GDM1 (cell line): ENCODE measurements at regions not wholly inside any gene's neighbourhood (a gene's known extent, or its start where the extent isn't known, plus 50 kb on each side); places are given as distances from the start of the nearest gene placed in this dataset.

Source experiments
- DNase-seq: peaks from one replicate; lab custom pipeline; 2025; lab: John Stamatoyannopoulos, UW

GRCh38 chr4:35216636-35217035 is 1027.7 kb downstream of the ARAP2 start:
- DNase-seq, result no peak

GRCh38 chr4:35217331-35217730 is 1027.0 kb downstream of the ARAP2 start:
- DNase-seq, result no peak

GRCh38 chr4:35228313-35228712 is 1016.0 kb downstream of the ARAP2 start:
- no peak for DNase-seq

- DNase-seq, result no peak
Measured at GRCh38 chr4:35229021-35229420, 1015.3 kb downstream of the ARAP2 start.

DNA sequence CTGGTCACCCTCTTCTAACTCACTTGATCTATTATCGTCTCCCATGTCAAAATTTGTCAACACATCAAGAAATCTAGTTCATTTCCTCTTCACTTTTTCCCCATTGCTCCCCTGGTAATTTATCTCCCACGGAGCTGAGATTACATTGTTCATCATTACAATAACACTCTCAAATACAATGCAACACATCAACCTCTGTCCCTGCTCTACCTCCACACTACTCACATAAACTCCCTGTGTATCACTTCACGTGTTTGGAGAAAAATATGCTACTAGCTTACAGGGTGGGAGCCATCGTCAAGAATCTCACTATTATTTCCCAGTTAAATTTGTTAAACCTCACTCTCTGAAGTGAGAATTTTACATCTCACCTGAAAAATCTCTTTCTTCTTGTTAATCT is 1006.4 kb downstream of the ARAP2 start:
- DNase-seq, result no peak

- DNase-seq, result no peak
Measured at GRCh38 chr4:35238793-35239192, 1005.5 kb downstream of the ARAP2 start.

- no peak for DNase-seq
Measured at GRCh38 chr4:35246493-35246892, 997.8 kb downstream of the ARAP2 start.

DNA sequence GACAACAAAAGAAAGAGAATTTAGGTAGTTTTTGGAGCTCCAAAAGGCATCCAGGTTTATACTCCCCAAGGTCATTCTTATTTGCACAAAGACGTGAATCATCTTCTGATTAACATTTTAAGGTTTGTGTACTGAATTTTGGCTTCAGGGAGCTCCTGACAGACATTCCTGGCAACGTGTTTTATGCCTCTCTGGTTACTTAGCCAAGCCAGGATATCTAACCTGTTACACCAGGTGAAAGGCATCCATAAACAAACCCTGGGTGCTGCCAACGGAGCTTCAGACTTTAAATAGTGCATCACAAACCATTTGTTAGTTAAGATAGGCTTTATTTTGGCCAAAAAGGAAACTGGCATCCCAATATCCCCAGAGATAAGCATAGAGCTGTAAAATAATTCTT is 997.3 kb downstream of the ARAP2 start:
- DNase-seq, result no peak

DNA sequence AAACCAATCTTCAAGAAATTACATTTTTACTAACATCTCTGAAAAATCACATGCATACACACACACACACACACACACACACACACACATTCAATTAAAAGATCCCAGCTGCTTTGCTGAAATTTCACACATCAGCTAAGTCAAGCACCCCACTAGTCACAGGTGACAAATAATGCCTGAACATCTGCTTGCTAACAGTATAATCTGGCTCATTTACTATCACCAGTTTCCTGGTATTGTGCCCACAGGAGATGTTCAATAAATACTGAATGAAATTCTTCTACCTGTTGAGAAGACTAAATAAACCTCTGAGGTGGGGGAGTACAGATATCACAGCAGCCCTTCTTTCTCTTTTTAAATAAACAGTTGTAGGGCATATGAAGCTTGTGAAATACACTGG is 994.0 kb downstream of the ARAP2 start:
- DNase-seq, result no peak

- no peak for DNase-seq
Measured at GRCh38 chr4:35250761-35251160, 993.6 kb downstream of the ARAP2 start.

DNA sequence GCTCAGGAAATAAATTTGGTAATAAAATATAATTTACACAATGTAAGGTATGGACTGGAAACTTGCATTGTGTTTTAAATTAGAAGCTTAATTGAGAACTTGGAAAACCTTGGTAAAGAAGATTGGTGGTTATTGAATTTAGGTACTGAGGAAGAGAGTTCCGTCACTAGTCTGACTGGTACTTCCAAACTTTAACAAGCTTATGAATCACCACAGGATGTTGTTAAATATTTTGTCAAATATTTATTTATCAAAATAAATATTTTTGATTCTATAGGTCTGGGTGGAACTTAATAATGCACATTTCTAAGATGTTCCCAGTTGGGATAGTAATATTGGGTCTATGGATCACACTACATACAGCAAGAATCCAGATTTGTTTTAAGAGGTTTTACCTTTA is 992.2 kb downstream of the ARAP2 start:
- no peak for DNase-seq

DNA sequence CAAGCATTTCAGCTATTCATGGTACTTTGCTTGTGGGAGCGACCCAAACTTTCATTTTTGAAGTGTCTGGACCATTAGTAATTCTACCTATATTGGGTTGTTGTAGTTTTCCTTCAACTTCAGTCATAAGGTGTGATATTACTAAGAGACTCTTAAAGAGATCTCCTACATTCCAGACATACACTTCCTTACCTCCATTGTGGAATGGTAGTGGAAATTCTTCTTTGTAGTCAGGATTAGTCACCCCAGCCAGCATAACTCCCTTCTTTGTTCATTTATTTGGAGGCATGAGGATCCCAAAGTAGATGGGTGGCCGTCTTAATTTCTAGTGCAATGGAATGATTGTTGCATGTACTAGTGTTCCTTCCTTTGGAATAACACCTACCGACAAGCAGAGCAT is 991.4 kb downstream of the ARAP2 start:
- no peak for DNase-seq

DNA sequence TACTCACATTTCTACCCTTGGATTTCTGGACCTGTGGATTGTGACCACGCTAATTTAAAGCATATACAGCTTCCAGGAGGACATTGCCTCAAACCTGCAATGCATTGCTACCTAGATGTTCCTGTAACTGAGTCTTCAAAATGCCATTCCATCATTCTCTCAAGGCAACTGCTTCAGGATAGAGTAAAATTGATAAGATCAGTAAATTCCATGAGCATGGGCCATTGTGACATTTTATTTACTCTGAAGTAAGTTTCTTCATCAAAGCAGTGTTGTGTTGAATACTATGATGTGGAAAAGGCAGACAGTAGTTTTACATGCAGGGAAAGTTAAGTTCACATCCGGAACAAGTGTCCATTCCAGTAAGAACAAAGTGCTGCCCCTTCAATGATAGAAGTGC is 991.0 kb downstream of the ARAP2 start:
- no peak for DNase-seq

- DNase-seq, result no peak
Measured at GRCh38 chr4:35286434-35286833, 957.9 kb downstream of the ARAP2 start.

GRCh38 chr4:35300996-35301774 is 943.1 kb downstream of the ARAP2 start:
- no peak for DNase-seq

DNA sequence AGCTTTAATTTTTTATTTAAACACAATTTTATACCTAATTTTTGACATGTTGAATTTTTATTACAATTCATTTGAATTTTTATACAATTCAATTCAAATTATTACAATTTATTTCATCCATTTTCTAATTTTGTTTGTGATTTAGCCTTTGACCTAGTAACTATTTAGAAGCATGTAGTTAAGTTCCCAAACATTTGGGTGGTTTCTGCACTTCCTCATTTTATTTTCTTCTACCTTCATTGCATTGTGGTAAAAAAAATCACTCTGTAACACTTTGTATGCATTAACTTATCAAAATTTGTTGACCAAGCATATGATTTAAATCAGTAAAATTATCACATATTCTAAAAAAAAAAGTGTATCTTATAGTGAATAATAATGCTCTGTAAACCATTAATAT is 928.9 kb downstream of the ARAP2 start:
- no peak for DNase-seq

DNA sequence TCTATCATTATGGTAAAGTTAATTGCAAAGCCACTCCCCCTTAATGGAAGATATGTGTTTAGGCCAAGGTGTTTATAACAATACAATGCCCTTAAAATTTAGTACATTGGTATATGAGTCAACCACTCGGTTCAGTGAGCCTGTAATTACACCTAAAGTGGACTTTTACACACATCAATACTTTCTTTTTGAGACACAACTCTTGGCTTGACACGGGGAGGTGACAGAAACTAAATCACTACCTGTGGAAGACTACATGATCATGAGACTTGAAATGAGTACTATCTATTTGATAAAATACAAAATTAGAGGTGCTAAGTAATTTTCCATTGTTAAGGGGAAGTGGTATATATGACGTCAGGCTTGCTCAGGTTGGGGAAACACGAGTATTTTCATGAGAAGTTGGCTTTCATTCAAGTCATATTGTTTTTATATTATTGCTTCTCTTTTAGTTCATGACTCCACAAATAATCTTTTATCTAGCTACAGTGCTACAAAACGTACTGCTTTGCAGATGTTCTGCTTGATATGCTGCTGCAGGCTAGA is 918.3 kb downstream of the ARAP2 start:
- no peak for DNase-seq

DNA sequence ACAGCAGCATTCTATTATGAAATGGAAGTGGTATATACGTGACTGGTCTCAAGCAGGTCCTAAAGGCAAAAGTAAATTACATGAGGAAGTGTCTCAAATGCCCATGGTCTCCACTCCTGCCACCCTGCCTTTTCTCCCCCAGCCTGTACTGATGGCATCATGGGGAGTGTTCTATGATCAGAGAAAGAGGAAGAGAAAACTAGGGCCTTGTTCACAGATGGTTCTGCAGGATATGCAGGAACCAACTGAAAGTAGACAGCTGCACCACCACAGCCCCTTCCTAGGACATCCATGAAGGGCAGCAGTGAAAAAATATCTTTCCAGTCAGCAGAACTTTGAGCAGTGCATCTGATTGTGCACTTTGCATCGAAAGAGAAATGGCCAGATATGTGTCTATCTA is 901.5 kb downstream of the ARAP2 start:
- no peak for DNase-seq

DNA sequence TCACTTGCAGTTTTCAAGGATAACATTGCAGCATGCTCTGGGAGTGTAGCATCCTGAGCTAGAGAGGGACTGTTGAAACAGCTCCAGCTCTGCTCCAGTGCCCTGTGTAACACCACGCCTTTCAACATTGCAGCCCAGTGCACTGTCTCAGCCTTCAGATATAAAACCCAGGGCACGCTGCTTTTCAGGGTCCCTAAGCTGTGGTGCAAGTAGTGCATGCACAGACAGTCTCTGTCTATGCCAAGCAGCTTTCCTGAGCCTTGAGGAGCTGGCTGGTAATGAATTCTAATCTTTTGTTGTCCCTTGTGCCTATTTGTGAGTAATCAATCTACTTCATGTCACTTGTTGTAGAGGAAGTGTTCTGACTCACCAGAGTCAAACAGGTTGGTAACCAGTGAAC is 897.0 kb downstream of the ARAP2 start:
- DNase-seq, result no peak

- DNase-seq, result no peak
Measured at GRCh38 chr4:35358001-35358584, 886.2 kb downstream of the ARAP2 start.

DNA sequence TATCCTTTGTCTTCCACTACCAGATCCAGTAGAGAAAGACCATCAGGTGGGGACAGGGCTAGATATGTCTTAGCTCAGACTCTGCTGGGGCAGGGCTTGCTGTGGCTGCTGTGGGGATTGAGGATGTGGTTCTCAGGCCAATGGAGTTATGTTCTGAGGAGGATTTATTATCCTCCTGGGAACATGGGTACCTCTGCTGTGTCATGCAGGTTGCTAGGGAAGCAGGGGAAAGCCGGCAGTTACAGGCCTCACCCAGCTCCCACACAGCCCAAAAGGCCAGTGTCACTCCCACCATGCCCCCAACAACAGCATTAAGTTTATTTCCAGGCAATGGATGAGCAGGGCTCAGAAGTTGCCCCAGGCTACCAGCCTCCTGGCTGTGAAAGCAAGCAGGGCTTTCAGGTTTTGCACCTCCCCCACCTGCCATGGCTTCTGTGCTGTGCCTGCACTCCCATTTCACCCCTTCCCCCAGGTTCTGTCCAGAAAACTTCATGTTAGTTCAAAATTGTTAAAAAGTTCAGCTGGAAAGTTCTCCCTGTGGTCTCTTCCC is 879.9 kb downstream of the ARAP2 start:
- DNase-seq, result no peak

DNA sequence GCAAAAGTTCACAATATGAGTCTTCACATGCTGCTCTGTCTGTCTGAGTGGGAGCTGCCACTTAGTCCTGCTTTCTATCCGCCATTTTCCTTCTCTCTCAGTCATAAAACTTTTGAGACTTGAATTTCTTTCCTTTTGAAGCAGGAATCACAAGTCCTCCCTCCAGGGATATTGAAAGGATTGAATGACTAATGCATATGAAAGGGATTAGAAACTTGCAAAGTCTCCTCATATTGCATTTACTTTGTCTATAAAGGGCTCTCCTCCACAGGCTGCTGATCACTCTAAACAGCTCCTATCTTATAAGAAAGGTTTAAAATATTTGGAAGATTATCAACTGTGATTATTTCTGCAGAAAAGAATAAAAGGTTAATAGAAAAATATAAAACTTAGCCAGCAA is 879.1 kb downstream of the ARAP2 start:
- DNase-seq, result no peak

DNA sequence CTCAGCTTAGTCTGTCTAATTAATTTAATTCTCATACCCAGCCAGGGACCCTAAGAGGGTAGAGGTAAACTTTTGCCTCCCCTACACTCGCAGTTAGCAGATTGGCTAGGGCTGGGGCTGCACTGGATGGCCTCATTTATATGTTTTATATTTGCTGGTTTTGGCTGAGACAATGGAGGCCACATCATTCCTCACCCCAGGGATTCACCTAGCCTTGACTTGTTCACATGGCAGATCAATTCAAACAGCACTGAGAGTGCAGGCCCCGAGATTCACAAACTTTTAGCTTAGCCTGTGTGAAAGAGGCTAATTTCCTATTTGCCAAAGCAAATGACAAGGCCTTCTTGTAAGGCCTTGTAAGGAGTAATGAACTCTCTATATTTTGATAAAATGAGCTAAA is 844.4 kb downstream of the ARAP2 start:
- no peak for DNase-seq
